HEK293 (cell line): ENCODE measurements at regions not wholly inside any gene's neighbourhood (a gene's known extent, or its start where the extent isn't known, plus 50 kb on each side); places are given as distances from the start of the nearest gene placed in this dataset.

ENCODE experiments used
- CTCF ChIP-seq: fragments of 450-650 bp; formaldehyde crosslinking; IDR thresholded peaks from 2 replicates; pipeline ENCODE4 v1.5.1; 2016; ENCODE audit warnings: missing biosample characterization, missing genetic modification characterization
- REST ChIP-seq: fragments of 450-650 bp; formaldehyde crosslinking; IDR thresholded peaks from 2 replicates; pipeline ENCODE4 v1.5.1; 2016; ENCODE audit warnings: missing biosample characterization, missing genetic modification characterization
- ZNF660 ChIP-seq: fragments of 450-650 bp; IDR thresholded peaks from 2 replicates; pipeline ENCODE4 v1.5.1; 2018; ENCODE audit warnings: missing biosample characterization, mild to moderate bottlenecking, missing genetic modification characterization

- no peak for TF ChIP-seq CTCF (tag by site-specific recombination)
- no peak for TF ChIP-seq REST
- no peak for TF ChIP-seq ZNF660 (tag by site-specific recombination)
Observed at GRCh38 chr7:35419391-35419755, 165.5 kb upstream of the TBX20 start.
